Activated naive CD8-positive, alpha-beta T cell treated with anti-CD3 and anti-CD28 coated beads, Interleukin-2, amount 50 U/mL, for 16 hours (primary cell): ENCODE measurements at regions not wholly inside any gene's neighbourhood (a gene's known extent, or its start where the extent isn't known, plus 50 kb on each side); places are given as distances from the start of the nearest gene placed in this dataset.
"Not testable (repeated sequence)": the region's sequence is repeated elsewhere in the genome, so short reads cannot be mapped to it uniquely, and the experiment has no call there.

Source experiments
- DNase-seq: peaks from one replicate; pipeline ENCODE4 v3.0.0-alpha.2; 2020; ENCODE audit warnings: low read depth, low spot score

DNA sequence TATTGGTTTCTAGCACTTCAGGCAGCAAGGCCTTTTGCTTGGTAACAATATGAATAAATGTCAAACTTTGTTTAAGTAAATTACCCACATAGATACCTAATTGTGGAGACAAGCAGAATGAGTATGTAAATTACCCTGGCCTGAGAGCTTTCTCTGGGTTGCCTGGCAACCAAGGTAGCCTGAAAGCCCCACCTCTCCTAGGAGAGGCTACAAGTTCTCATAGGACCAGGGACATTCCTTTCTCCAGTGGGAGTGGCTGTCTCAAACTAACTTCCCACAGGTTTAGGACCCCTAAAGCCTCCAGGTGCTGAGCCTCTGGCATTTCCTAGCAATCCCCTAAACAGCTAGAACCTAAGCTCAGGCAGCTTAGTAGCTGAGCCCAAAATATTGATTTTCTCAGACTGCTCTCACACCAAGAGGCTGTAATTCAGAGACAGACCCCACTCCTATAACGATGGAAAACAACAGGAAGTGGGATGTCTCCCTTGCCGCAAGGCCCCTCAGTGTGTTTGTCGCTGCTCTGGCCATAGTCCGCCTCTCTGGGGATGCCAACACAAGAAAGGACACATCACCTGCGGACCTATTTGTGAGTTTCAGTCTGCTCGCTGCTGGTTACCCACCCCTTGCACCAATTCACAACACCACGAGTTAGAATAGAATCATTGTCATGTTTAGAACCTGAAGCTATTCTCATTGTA is 207.3 kb downstream of the DLEU7 start:
- no peak for DNase-seq

DNA sequence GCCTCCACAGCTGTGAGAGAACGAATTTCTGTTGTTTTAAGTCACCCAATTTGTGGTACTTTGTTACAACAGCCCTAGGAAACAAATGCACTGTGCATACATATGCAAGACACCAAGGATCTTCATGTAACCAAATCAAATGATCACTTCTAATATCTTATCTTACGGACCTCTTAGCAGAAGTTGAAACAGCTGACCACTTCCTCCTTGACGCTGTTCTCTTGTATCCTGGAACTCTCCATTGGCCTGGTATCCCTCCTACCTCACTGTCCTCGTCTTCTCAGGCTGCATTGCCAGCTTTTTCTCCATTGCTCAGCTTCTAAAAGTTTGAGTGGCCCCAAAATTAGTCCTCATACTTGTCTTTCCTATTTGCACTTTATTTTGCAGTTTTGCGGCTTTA is 200.4 kb downstream of the DLEU7 start:
- DNase-seq, result no peak

DNA sequence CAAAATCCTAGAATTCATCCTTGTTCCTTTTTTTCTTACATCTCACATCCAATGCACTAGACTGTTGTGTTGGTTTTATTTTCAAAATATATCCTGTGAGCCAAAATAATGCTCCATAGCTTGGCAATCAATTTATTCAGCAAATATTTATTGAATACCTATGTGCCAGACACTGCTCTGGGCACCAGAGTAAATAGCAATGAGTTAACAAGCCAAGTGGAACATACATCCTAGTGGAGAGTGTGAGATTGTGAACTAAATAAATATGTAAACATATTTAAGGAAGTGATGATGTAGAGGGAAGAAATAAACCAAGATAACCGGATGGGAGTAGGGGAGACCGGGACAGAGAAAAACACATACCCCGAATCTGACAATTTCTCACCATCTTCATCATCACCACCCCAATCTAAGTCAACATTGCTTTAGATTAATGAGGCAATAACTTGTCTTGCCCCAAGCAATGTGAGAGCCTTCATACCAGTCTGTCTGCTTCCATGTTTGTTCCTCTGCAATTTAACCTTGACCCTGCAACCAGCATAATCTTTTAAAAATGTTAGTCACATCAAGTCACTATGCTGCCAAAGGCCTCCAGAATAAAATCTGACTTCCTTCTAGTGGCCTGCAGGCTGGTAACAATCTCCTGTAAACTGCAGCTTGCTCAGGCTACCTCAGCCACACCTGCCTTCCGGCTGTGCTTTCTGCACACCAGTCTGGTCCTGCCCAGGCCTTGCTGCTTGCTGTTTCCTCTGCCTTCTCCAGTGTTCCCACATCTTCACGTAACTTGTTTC is 199.2 kb downstream of the DLEU7 start:
- no peak for DNase-seq

DNA sequence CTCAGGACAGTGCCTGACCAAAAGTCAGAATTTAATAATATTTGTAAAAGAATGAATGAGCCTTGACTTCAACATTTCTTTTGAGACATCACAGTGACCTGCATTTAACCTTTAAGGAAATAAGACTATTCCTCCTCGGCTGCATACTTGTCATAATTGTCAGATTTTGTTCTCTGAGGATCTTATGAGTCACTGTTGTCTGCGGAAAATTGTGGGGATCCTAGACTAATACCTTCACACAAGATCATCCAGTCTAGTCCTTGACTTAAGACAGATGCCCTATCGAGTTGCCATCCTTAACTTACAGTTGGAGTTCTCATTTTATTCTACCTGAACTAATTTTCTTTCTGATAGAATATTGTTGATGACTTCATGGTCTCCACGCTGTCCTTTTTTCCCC is 198.4 kb downstream of the DLEU7 start:
- no peak for DNase-seq

DNA sequence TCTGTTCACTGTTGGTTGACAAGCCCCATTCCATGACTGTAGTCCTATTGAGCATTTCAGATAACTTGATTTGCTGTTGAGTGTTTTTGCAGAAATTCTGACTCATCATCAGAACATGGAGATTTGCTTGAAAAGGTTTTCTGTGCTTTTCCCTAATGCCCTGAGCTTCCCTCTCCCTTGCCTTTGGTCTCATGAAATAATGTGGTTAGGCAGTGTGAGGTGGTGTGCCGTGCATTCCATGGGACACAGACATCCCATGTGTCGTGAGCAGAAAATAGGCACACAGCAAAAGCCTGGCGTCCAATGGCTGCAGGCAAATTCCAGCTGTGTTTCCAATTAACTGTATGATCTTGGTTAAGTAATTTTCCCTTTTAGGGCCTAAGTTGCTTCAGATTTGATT is 197.4 kb downstream of the DLEU7 start:
- no peak for DNase-seq

DNA sequence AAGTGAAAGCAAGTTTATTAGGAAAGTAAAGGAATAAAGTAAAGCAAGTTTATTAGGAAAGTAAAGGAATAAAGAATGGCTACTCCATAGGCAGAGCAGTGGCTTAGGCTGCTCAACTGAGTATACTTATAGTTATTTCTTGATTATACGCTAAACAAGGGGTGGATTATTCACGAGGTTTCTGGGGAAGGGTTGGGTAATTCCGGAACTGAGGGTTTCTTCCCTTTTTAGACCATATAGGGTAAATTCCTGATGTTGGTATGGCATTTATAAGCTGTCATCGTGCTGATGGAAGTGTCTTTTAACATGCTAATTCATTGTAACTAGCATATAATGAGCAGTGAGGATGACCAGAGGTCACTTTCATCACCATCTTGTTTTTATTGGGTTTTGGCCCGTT is 194.3 kb downstream of the DLEU7 start:
- no peak for DNase-seq

DNA sequence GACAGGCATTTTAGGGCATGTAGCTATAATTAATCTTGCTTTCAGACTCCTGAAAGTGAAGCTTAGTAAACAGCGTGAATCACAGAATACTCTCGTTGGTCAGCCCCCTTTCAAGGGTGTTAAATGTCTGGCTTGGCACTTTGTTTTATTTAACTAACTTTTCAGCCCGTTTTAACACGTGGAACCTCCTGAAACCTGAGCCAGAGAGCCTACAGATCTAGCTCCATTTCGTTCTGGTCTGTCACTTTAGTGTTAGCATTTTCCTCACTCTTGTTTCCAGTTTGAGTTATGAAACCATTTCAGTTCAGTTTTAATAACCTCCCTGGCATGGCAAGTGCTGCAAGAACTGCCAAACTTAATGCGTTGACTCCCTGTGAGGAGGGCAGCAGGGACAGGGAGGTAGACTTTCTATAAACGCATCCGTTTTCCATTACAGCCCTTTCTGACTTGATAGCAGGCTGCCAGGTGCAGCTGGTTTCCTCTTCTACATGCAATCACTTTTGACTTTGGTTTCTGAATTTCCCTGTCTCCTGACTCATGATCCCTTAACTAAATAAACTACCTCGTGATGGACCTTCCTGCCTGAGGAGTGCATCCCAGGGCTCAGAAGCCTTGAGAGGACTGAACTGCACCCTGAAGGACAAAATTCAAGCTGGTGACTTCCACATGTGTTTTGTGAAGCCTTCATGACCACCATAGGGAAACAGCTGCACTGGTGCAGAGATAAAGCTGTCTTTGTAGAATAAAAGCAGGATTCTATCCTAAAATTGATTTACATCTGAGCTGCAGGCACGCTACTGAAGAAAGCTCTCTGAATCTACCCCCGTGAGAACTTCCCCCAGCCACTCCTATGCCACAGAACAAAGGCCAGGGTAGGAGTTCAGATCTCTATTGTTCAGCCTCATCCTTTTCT is 192.6 kb downstream of the DLEU7 start:
- no peak for DNase-seq

DNA sequence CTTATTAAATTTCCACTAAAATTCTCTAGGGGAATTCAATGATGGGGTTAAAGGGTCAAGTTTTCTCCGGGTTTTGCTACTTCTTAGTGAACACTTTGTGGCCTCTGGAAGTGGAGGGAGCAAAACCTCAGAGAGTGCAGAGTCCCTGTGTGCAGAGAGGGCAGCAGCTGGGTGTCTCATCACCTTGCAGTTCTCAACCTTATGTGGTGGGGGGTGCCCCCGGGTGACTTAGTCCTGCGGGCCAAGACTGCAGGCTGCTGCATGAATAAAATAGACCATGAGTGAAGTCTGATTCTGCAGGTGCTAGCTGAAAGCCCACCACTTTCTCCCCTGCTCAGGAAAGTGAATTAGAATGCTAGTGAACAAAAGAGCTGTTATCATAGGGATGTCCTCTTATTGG is 191.6 kb downstream of the DLEU7 start:
- DNase-seq, result no peak

DNA sequence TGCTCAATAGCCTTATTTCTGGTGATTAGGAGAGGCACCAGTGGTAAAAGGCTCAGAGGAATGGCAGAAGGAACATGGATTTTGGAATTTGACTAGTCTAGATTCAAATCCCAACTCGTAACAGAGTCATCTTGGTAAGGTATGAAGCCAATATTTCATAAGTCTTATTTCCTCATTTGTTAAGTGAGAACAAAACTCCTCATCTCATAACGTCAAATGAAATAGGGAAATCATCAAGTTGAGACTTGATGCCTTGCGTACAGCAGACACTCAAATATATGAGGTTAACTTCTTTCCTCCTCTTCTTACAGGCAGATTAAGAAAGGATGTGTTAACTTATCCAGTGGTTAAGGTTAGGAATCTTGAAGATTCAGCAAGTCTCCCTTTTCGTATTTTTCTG is 189.2 kb downstream of the DLEU7 start:
- no peak for DNase-seq

DNA sequence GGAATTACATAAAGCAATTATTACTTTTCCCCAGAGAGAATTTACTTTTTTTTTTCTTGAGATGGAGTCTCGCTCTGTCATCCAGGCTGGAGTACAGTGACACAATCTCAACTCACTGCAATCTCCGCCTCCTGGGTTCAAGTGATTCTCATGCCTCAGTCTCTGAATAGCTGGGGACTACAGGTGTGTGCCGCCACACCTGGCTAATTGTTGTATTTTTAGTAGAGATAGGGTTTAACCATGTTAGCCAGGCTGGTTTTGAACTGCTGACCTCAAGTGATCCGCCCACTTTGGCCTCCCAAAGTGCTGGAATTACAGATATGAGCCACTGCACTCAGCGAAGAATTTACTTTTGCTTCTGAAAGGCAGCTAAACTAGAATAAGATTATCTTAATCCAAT is 181.6 kb downstream of the DLEU7 start:
- not testable (repeated sequence) for DNase-seq

DNA sequence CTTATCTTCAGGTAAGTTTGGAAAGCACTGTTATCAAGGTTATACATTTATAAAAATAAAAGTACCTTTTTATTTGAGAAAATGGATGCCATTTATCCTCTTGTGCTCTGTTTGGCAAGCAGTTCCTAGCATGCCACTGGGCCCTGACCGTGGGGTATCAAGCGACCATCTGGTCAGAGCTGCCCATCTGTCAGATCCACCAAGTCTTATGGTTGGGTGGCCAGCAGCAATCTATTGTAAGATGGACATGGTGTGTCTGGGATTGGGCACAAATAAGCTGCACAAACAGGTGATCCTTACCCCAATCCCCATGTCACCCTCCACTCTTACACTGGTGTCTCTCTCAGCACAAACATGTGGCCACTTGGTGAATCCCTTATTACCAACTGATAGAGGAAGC is 178.5 kb downstream of the DLEU7 start:
- DNase-seq, result no peak

DNA sequence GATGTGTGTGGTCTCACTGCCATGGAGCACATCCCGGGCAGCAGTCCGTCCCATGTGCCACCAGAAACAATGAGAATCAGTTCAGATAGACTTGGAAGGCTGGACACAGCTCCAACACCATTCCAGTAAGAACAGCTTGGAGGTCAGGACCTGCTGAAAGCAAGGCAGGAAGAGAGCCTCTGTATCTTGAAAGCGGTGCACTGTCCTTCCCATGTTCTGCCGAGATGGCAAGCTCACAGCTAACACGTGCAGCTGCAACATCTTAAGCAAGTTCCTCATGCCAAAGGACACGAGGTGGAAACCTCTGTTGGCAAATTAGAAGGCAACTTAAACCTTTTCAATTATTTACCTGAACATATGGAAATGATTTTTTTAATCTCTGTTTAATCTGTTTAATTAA is 175.4 kb downstream of the DLEU7 start:
- no peak for DNase-seq

DNA sequence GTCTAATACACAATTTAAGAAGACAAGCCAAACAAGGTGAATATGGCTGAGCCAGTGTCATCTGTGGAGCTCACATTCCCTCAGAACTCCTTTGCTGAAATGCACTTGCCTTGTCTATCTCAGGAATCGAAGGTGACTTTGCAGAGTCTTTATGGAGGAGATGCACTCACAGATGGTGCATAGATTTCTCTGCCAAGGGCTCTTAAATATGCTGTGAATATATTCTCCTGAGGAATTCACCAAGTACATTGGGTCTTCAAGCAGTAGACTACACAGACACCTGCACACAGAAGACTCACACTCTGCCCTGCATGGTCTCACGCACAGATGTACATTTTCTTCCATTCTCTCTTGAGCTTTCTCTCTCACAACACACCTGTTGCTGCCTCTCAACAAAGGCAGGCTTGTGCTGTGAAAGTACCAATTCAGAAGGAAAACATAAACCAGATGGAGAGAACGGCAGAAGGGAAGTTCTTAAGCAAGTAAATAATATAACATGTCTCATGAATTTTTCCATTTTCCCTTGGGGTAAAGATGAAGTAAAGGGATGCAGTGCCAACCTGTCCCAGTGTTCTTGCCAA is 174.7 kb downstream of the DLEU7 start:
- DNase-seq, result no peak

DNA sequence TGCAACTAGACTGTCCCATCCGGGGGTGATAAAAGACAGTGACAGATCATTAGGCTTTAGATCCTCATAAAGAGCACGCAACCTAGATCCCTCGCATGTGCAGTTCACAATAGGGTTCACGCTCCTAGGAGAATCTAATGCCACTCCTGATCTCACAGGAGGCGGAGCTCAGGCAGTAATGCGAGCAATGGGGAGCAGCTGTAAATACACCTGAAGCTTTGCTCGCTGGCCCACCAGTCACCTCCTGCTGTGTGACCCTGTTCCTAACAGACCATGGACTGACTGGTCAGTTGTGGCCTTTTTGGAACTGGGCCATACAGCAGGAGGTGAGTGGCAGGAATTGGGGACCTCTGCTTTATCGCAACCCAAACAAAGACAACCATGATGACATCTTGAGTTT is 173.2 kb downstream of the DLEU7 start:
- DNase-seq, result no peak

DNA sequence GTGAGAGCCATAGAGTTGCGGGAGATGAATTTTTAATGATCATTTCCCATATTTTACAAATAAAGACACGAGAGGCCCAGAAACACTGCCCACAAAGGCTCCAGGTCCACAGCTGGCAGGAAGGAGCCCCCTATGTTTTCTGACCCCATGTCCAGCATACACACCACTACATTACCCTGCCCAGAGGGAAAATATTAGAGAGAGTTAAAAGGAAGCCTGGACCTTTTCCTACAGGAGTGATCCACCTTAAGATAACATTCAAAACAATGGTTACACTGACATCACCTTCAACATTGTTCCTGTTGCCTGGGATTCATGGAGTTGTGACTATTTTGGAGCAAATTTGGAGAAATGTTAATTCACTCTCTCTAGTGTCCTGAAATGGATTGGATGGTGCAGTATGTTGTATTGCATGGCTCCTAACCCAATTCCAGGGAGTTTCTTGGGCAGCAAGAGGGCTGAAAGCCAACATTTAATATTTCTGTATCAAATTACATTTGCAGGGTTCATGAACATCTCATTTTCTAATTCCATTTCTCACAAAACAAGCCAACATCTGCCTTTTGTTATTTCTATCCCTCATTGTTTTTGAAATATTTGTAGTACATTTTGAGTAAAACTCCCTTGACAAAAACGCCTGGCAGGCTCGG is 172.5 kb downstream of the DLEU7 start:
- no peak for DNase-seq

DNA sequence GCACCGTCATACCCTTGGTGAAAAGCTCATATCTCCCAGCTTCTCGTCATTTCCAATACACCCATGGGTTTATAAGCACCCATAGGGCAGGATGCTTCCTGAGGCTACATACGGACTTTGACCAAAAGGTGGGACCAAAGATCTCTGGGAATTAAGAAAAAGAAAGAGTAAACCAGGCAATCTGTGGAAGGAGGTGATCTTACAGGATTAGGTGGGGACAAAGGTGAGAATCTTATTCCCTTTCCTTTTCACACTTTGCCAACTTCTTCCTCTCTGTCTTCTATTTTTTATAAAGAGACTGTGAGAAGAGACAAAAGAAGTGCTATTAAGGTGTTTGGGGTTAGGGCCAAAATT is 172.0 kb downstream of the DLEU7 start:
- DNase-seq, result no peak

DNA sequence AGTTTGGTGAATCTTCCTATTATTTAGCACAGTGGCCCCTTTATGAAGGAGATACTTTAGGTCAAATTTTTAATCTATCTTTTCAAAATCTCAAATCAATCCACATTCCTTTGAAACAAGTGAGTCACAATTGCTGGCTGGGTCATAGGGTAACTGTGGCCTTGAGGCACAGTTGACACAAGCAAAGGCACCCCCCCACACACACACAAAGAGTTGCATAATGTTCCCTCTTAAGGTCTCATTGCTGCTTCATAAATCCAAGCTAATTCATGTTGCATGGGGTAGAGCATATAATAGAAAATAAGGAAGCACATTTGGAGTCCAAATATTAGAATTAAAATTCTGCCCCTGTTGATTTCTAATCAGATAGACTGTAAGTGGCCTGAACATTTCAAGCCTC is 171.5 kb downstream of the DLEU7 start:
- DNase-seq, result no peak

DNA sequence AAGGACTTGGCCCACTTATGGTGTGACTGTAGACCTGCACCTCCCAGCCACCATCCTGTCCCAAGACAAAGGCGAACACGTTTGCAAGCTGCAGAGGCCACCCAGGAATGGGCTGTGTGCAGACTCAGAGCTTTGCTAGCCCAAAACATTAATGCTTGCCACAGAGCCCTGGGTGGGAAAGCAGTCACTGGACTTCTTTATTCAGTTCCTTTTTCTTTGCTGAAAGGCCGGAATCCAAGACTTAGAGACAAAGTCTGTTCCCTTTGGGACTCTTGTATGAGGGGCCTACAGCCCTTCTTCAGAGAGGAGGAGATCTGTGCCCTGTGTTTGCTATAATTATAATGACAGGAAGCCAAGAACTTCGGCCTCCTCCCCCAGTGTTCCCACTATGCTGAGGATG is 167.8 kb downstream of the DLEU7 start:
- DNase-seq, result no peak

DNA sequence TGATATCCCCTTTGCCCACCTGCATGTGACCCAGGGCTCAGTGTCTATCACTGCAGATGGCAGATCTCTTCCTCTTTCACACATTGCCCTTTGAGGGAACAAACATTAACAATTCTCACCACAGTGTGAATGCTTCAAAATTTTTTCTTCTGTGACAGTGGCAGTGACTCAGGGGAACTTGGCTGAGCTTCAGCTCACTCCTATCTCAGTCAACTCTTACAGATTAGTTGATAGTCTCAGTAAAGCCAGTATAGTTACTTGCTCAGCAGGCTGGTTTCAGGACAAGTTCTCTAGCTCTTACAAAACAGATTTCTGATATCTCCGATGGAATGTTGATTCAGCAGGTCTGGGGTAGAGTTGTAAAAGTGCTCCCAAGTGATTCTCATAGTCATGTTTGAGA is 166.9 kb downstream of the DLEU7 start:
- DNase-seq, result no peak

DNA sequence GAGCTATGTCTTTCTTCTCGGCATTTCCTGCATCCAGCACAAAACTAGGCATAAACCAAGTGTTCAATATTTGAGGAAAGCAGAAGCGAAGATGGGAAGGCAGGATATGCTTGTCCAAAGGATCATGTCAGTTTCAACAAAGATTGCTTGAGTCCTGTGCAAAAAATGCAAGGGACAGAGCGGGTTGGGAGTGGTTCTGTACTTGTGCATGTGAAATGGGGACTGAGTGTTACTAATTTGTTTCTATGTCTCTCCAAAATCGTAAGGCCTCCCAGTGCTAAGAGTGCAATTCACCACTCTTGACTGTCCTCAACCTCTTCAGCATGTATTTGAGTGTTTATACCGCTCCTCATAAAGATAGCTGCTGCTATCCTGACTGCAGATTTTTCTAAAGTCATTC is 166.2 kb downstream of the DLEU7 start:
- DNase-seq, result no peak

DNA sequence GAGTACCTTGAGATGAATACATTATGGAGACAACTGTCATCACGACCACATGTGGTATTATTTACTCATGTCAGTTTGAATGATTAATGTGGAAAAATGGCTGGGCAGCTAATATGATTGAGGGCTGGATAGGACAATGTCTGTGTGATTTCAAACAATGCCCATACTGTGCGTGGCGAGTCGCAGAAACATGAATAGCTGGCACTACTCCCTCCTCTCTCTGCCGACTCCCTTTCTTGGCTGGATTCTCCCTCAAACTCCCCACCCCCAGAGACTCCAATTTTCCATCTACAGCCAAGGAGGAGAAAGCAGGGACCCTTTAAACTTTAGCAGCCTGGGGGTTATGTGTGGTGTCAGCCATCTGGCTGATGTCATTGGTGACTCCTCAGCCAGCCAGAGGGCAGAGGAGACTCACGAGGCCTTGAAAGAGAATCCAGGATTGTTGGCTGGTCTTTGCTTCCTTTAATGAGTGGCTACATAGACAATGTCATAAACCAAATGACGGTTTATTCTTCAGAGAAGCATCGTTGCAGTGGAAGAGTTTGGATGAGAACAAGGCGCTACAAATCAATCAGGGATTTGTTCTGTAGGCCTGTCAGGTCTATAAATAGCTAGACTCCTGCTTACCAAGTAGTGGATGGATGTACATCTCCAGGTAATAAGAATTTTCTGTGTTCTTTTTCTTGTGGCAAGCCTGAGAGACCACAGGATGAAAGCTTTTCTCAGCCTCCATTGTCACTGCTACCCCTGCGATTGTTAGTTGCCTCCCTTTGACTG is 165.6 kb downstream of the DLEU7 start:
- DNase-seq, result no peak
